Aorta (tissue), 5 donors: ENCODE measurements at regions not wholly inside any gene's neighbourhood (a gene's known extent, or its start where the extent isn't known, plus 50 kb on each side); places are given as distances from the start of the nearest gene placed in this dataset.
"Not testable (repeated sequence)": the region's sequence is repeated elsewhere in the genome, so short reads cannot be mapped to it uniquely, and the experiment has no call there.

Experiments
- ATAC-seq: fragments of 200-7000 bp; cut with Tn5 transposase; one replicate; pipeline ENCODE4 v1.9.1; 2022; ENCODE audit warnings: moderate library complexity; ENCODE audit not compliant: low FRiP score
- DNase-seq, 2 donors: peaks; one replicate each; pipeline ENCODE4 v3.0.0-alpha.2; 2020
- H3K27ac ChIP-seq, 2 donors: one replicate each; pipeline ENCODE4 v1.5.1; 2013; ENCODE audit warnings: low read length in 2 of 2, mild to moderate bottlenecking in 2 of 2, moderate library complexity in 2 of 2, control low read depth in 1 of 2, inconsistent platforms in 1 of 2, low read depth in 1 of 2
- H3K27me3 ChIP-seq, 2 donors: one replicate each; pipeline ENCODE4 v1.6.1; 2013; ENCODE audit warnings: control low read depth in 1 of 2, low read length in 1 of 2, mild to moderate bottlenecking in 1 of 2, moderate library complexity in 1 of 2; ENCODE audit not compliant: insufficient read depth in 2 of 2, control insufficient read depth in 1 of 2
- H3K36me3 ChIP-seq, 2 donors: one replicate each; pipeline ENCODE4 v1.6.1; 2013; ENCODE audit warnings: control low read depth in 1 of 2, low read length in 1 of 2, mild to moderate bottlenecking in 1 of 2; ENCODE audit not compliant: insufficient read depth in 2 of 2, control insufficient read depth in 1 of 2
- H3K4me1 ChIP-seq, 2 donors: one replicate each; pipeline ENCODE4 v1.6.1; 2013; ENCODE audit warnings: low read length in 2 of 2, control low read depth in 1 of 2, mild to moderate bottlenecking in 1 of 2, moderate library complexity in 1 of 2; ENCODE audit not compliant: insufficient read depth in 2 of 2, control insufficient read depth in 1 of 2
- H3K4me3 ChIP-seq, 2 donors: one replicate each; pipeline ENCODE4 v1.5.1; 2013; ENCODE audit warnings: low read length in 2 of 2, control low read depth in 1 of 2, mild to moderate bottlenecking in 1 of 2
- H3K9me3 ChIP-seq: one replicate; pipeline ENCODE4 v1.6.1; 2013; ENCODE audit warnings: mild to moderate bottlenecking, low read length; ENCODE audit not compliant: control insufficient read depth
- WGBS, 2 donors: extraction: QIAGEN DNeasy Blood & Tissue Kit; methylation state at CpG; one replicate each; pipeline ENCODE4 v1.1.7; 2013; 5-methylcytosine and 5-hydroxymethylcytosine counted together
- intact Hi-C, 2 donors: fragments of 100-400 bp; cut with DNase I; formaldehyde crosslinking; loops; one replicate each; pipeline versions ENCODE4 v1.14.2 to v1.15.0; 2022
- donor health status: healthy with polysubstance abuse.
- donor health status: Bipolar disorder and iron deficiency.
- donor health status: DM: no; HTN: no; CAD: no.
- donor health status: DM: no; HTN: no; CAD: no.
- donor health status: DM: yes; HTN: yes; CAD: no.

DNA sequence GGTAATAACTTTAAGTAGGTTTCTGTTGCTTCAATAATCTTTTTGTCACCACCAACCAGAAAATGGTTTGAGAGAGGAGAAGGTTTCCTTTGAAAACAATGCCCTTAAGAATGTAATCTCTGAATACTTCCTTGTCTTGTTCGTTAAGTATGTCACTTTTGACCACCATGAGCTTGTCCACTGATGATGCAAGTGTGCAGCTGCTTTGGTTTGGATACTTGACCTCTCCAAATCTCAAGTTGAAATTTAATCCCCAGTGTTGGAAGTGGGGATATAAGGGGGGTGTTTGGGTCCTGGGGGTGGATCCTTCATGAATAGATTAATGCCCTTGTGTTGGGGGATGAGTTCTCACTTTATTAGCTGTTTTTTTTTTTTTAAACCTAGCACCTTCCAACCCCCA is 985.4 kb downstream of the EPHA7 start:
- Histone ChIP-seq H3K27ac (no peak overlapping the region), H3K4me3 (no peak overlapping the region), H3K4me1 (no peaks in the 10 kb centered on the region), H3K36me3 (no peaks in the 10 kb centered on the region), H3K27me3 (no peaks in the 10 kb centered on the region), H3K9me3 (no peaks in the 10 kb centered on the region)
- no peak for DNase-seq
- no peak for ATAC-seq
- WGBS, 2 donors: 80 to 86% methylated on average over 1 of the region's 1 CpG
- intact Hi-C loops: no loop called here

DNA sequence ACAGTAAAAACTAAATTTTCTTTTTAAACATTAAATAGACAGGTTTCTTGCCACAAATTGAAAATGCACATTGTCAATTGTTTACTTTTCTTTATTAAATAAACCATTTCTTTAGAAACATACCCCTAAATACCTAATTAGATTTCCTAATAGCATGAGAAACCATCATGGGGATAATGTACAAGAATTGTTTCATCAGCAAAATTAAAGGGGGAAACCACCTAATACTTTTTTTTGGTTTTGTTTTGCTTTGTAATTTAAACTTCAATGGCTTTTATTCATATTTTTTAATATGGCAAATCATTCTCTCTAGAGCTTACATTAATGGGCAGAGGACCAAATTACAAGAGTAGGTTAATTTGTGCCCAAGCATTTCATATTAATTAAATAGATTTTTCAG is 987.9 kb downstream of the EPHA7 start:
- Histone ChIP-seq H3K36me3 (no peaks in the 10 kb centered on the region), H3K27me3 (no peaks in the 10 kb centered on the region), H3K4me3 (no peak overlapping the region), H3K4me1 (no peaks in the 10 kb centered on the region), H3K27ac (no peak overlapping the region), H3K9me3 (no peaks in the 10 kb centered on the region)
- no peak for DNase-seq
- ATAC-seq: no peak
- intact Hi-C loops: no loop called here

DNA sequence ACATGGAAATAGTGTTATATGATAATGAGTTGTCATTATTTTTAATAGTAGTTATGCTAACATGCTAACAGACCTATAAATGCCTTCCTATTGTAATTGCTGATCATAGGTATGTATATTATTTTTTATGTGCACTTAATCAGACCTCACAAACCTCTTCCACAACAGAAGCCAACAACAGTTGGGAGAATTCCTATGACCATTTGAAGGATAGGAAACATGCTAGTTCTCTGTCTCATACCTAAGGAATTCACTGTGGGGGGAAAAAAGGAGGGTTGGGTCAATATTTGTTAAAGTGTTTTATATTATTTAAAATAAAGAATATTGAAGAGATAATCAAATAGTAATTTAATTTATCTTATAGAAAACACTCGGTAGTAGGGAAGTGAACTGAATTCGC is 990.9 kb downstream of the EPHA7 start:
- Histone ChIP-seq H3K4me1 (no peaks in the 10 kb centered on the region), H3K9me3 (no peaks in the 10 kb centered on the region), H3K4me3 (no peak overlapping the region), H3K27ac (no peak overlapping the region), H3K27me3 (no peaks in the 10 kb centered on the region), H3K36me3 (no peaks in the 10 kb centered on the region)
- DNase-seq (no peak), ATAC-seq (no peak)
- intact Hi-C loops: no loop called here
- WGBS, 2 donors: 78 to 86% methylated on average over 2 of the region's 2 CpGs

DNA sequence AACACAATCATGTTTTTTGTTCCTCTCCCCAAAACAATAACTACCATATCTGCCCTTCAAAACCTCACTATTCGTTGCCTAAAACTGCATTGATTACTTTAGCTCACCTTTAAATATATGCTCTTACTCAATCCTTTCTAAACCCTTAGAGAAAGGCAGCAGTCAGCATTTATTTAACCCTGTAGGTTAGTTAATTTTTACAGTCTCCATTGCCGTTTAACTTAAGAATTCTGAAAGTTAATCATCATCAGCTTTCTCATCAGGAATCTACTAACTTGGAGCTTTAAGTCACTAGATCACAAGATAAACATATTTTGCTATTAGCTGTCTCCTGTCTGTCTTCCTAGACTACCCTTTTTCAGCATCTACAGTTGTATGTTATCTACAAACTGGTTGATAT is 991.9 kb downstream of the EPHA7 start:
- no peaks in the 10 kb centered on the region for H3K4me1 ChIP-seq
- 70 to 75% methylated on average over 2 of the region's 2 CpGs for WGBS, 2 donors

DNA sequence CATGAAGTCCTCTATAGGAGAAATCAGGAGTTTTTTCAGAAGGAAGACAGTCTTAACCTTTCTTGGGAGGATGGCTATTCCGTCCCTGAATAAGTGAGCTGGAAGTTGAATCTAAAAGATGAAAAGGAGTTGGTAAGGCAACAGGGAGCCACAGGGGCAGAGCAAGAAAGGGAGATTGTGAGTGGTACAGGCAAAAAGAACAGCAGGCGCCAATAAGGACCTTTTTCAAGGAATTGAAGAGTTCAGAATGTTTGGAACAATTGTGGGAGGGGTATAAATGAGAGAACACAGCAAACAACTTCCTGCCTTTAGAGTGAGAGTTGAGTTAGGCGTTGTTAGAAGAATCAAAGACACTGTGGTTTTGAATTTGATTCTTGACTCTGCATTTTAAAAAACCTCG is 1003.7 kb downstream of the EPHA7 start:
- intact Hi-C loops: no loop called here
- no peak overlapping the region for H3K4me3 ChIP-seq
- no peak for ATAC-seq

More for the DNA sequence above, 991.9 kb downstream of the EPHA7 start:
- DNase-seq: no peak
- ATAC-seq: no peak
- H3K27me3 ChIP-seq: no peaks in the 10 kb centered on the region
- intact Hi-C loops: no loop called here
- H3K4me3 ChIP-seq: no peak overlapping the region
- no peaks in the 10 kb centered on the region for H3K36me3 ChIP-seq
- no peak overlapping the region for H3K27ac ChIP-seq
- H3K9me3 ChIP-seq: no peaks in the 10 kb centered on the region

DNA sequence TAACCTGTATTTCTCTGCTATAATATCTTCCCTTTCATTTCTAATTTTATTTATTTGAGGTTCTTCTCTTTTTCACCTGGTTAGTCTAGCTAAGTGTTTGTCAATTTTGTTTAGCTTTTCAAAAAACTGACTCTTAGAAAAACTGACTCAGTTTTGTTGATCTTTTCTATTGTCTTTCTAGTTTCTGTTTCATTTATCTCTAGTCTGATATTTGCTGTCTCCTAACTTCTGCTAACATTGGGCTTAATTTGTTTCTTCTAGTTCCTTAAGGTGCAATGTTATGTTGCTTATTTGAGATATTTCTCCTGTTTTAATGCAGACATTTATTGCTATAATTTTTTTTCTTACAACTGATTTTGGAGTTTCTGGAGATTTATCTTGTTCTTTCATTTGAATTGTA is 1011.0 kb downstream of the EPHA7 start:
- ATAC-seq: no peak
- no peak for DNase-seq
- Histone ChIP-seq H3K27ac (no peak overlapping the region), H3K9me3 (peaks cover 2% of the 10 kb centered on the region), H3K36me3 (no peaks in the 10 kb centered on the region), H3K4me3 (no peak overlapping the region), H3K27me3 (no peaks in the 10 kb centered on the region), H3K4me1 (no peaks in the 10 kb centered on the region)
- intact Hi-C loops: no loop called here

More for the DNA sequence above, 1003.7 kb downstream of the EPHA7 start:
- H3K27me3 ChIP-seq: no peaks in the 10 kb centered on the region
- H3K9me3 ChIP-seq: no peaks in the 10 kb centered on the region
- H3K27ac ChIP-seq: no peak overlapping the region
- no peak for DNase-seq
- no peaks in the 10 kb centered on the region for H3K4me1 ChIP-seq
- 58 to 75% methylated on average over 4 of the region's 4 CpGs for WGBS, 2 donors
- no peaks in the 10 kb centered on the region for H3K36me3 ChIP-seq

DNA sequence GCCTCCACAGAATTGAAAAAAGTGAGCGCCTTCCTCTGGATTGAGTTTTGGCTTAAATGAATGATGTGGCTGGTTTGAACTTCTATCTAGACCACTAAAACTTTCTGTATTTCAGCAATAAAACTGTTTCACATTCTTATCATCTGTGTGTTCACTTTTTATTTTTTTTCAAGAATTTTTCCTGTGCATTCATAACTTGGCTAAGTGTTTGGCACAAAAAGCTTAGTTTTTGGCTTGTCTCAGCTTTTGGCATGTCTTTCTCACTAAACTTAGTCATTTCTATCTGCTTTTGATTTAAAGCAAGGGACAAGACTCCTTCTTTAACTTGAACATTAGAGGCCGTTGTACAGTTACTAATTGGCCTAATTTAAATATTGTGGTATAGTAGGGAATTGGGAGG is 1015.1 kb downstream of the EPHA7 start:
- no peaks in the 10 kb centered on the region for H3K4me1 ChIP-seq
- H3K27me3 ChIP-seq: no peaks in the 10 kb centered on the region
- no peak overlapping the region for H3K4me3 ChIP-seq
- H3K9me3 ChIP-seq: no peaks in the 10 kb centered on the region
- DNase-seq (no peak), ATAC-seq (no peak)
- H3K36me3 ChIP-seq: no peaks in the 10 kb centered on the region
- intact Hi-C loops: no loop called here
- no peak overlapping the region for H3K27ac ChIP-seq
- WGBS, 2 donors: 5% methylated on average over 2 of the region's 2 CpGs

DNA sequence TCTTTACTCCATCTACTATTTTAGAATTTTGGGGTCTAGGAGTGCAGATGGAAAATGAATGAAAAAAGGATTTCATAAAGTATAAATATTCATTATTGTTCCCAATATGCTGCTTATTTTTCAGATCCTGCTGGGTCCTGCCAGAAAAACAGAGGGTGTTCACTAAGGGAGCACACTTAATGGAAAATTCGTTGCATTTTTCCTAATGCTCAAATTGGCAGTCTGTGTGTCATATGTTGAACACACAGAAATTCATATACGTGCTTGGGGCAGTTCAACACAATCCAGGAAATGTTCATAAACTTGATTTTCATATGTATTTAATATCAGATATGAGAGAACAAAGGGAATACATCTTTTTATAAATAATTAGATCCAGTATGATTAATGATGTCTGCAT is 1019.4 kb downstream of the EPHA7 start:
- intact Hi-C loops: no loop called here
- H3K27ac ChIP-seq: no peak overlapping the region
- H3K27me3 ChIP-seq: no peaks in the 10 kb centered on the region
- no peak overlapping the region for H3K4me3 ChIP-seq
- no peak for ATAC-seq
- no peaks in the 10 kb centered on the region for H3K36me3 ChIP-seq
- DNase-seq: no peak
- no peaks in the 10 kb centered on the region for H3K4me1 ChIP-seq
- no peaks in the 10 kb centered on the region for H3K9me3 ChIP-seq
- WGBS, 2 donors: 69 to 74% methylated on average over 2 of the region's 2 CpGs

DNA sequence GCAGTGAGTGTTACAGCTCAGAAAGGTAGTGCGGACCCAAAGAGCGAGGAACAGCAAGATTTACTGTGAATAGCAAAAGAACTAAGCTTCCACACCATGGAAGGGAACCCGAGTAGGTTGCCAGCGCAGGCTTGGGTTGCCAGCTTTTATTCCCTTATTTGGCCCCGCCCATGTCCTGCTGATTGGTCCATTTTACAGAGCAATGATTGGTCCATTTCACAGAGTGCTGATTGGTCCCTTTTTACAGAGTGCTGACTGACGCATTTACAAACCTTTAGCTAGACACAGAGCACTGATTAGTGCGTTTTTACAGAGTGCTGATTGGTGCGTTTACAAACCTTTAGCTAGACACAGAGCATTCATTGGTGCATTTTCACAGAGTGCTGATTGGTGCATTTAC is 1030.7 kb downstream of the EPHA7 start:
- H3K27ac ChIP-seq, H3K9me3 ChIP-seq, H3K27me3 ChIP-seq, H3K4me3 ChIP-seq, DNase-seq, intact Hi-C loops, H3K36me3 ChIP-seq, H3K4me1 ChIP-seq, ATAC-seq: not testable (repeated sequence)
- 92 to 94% methylated on average over 8 of the region's 8 CpGs for WGBS, 2 donors
